ENCODE measurements at regions not wholly inside any gene's neighbourhood (a gene's known extent, or its start where the extent isn't known, plus 50 kb on each side); places are given as distances from the start of the nearest gene placed in this dataset.

DNA sequence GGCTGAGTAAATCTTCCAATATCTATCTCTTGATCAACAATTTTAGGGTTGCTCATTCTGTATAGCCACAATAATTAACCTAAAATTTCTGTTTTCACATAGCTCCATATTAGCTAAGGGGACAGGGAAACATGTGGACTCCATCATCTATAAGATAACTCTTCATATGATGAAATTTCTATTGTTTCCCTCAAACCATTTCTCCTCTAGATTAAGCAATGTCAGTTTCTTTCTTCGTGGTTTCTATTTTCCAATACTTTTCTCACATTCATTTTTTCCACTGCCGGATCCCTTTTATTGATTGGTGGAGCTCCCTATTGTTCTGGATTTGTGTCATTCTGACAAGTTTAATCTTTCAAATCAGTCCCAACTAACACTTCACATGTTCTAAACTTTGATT, 1221.3 kb upstream of the ZEB2 start:
- TF ChIP-seq, protein P1, sequence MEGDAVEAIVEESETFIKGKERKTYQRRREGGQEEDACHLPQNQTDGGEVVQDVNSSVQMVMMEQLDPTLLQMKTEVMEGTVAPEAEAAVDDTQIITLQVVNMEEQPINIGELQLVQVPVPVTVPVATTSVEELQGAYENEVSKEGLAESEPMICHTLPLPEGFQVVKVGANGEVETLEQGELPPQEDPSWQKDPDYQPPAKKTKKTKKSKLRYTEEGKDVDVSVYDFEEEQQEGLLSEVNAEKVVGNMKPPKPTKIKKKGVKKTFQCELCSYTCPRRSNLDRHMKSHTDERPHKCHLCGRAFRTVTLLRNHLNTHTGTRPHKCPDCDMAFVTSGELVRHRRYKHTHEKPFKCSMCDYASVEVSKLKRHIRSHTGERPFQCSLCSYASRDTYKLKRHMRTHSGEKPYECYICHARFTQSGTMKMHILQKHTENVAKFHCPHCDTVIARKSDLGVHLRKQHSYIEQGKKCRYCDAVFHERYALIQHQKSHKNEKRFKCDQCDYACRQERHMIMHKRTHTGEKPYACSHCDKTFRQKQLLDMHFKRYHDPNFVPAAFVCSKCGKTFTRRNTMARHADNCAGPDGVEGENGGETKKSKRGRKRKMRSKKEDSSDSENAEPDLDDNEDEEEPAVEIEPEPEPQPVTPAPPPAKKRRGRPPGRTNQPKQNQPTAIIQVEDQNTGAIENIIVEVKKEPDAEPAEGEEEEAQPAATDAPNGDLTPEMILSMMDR (IDR thresholded peaks at IDR 0.05): no peak
- TF ChIP-seq EZH2 (IDR thresholded peaks at IDR 0.05; ENCODE audit: borderline replicate concordance, insufficient read depth, low read depth, low read length, poor library complexity, severe bottlenecking): no peak
